ENCODE measurements at regions not wholly inside any gene's neighbourhood (a gene's known extent, or its start where the extent isn't known, plus 50 kb on each side); places are given as distances from the start of the nearest gene placed in this dataset.
"Not testable (repeated sequence)": the region's sequence is repeated elsewhere in the genome, so short reads cannot be mapped to it uniquely, and the experiment has no call there.

- DNase-seq (ENCODE audit: low read depth) = no peak
Measured at GRCh38 chr15:53843869-53844569, 84.6 kb upstream of the WDR72 start.

GRCh38 chr15:53843166-53843565, 83.7 kb upstream of the WDR72 start:
- no peak for DNase-seq (ENCODE audit: low read depth)

- no peak for DNase-seq (ENCODE audit: low read depth)
Measured at GRCh38 chr15:53841651-53842050, 82.2 kb upstream of the WDR72 start.

- DNase-seq (ENCODE audit: low read depth) = no peak
Measured at GRCh38 chr15:53840681-53841080, 81.2 kb upstream of the WDR72 start.

DNA sequence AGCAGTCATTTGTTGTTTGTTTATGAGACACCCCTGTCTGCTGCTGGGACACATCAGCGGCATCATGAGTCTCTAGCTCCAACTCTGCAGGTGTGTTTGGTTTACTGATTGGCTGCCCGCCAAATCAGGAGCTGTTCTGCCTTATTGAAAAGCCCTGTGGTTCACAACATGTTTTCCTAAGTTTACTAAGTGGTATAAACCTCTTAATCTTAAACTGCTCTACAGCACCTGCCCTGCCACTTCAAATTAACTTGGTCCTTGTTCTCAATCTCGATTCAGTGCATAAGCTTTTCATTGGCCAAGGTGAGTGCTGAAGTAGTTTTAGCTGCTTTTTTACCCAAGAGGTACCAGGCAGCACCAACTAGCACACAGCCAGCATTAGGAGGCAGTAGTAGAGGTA, 77.8 kb upstream of the WDR72 start:
- DNase-seq (ENCODE audit: low read depth) = no peak

GRCh38 chr15:53836618-53837017, 77.2 kb upstream of the WDR72 start:
- DNase-seq (ENCODE audit: low read depth) = no peak

DNA sequence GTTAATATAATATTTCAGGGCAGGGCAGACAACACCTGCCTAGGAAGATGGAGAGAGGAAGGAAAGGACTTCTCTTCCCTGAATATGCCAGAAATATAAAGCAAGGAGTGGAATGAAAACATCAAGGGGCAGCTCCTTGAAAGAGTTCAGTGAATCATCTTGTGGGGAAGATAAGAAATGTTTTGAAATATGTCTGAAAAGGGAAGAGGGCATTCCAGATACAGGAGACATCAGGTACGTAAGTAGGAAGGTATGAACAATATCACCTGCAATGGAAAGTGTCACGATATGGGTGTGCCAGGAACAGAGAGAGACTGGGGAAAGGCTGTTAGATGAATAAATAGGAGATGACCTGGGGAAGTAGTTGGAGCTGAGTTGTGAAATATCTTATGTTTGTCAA, 75.8 kb upstream of the WDR72 start:
- DNase-seq (ENCODE audit: low read depth) = no peak

DNA sequence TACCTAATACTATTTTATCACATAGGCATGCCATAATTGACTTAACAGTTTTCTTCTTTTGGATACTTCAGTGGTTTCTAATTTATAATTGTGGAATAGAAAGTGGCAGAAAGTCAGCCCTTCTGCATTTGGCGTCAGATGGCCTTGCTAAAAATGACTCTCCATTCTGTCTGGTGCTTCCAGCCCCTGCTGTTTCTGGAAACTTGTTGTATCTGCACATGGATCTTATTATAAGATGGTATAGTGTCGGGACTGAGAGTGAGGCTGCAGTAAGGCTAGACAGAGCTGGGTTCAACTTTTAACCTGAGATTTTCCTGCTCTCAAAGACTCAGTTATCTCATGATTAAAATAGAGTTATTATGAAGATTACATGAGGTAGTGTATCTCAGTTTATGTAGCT, 74.8 kb upstream of the WDR72 start:
- DNase-seq (ENCODE audit: low read depth) = no peak

DNA sequence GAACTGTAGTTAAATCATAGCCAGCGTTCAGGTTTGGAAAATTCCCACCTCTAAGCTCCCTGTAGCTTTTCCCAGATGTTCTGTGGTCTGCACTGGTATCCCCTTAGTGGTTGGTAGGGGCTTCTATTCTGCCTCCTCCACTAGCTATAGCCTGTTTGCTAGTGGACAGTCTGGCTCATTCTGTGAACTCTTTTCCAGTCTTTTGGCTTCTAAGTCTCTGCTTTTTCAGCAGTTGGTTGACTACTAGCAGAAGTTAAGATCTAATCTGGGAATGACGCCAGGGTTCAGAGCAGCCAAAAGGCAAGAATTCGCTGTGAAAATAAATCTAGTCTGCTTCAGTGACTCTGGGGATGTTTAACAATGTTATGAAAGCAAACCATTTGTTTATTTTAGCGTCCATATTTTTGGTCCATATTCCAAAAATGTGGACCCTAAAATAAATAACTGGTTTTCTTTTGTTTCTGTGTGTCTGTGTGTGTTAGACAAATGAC, 73.7 kb upstream of the WDR72 start:
- peak; percentile 6 for DNase-seq (ENCODE audit: low read depth)

GRCh38 chr15:53831907-53832770, 72.7 kb upstream of the WDR72 start:
- DNase-seq (ENCODE audit: low read depth) = no peak

GRCh38 chr15:53830707-53831386, 71.4 kb upstream of the WDR72 start:
- no peak for DNase-seq (ENCODE audit: low read depth)

DNA sequence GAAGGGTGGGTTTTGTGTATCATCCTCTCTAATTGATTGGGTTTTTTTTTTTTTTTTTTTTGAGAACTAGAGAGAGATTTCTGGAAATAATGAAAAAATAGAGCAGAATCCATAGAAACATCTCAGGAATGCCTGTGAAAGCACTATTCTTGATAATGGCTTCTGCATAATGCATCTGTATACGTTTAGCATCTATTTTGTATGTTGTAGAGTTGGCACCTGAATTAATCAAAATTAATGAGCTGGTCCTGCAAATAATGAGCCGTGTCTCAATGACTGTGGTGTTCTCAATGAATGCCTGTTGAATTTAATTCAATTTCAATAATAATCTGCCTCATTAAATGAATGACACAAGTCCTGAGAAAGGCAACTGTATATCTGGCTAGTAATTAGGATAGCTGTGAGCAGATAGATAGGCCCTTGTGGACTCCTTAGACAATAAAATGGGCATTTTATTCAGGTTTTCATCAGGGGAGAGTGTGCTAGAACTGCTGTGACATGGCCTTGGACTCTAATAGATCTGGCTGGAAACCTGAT, 70.5 kb upstream of the WDR72 start:
- DNase-seq (ENCODE audit: low read depth) = no peak

DNA sequence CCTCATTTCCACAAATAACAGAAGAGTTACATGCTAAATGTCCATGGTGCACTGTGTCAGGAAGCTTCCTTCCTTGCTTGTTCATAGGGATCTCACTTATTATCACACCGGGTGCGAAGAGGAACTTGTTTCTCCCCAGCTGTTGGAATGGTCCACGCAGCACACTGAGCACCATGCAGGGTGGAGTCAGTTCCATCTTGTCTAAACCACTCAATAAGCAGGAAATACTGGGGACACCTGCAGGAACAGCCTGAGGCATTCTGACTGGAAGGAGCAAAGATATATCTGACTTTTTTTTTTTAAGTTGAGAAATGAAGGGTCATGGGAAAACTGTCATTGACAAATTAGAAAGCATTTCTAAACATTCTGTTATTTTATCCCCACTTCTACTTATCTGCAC, 70.0 kb upstream of the WDR72 start:
- DNase-seq (ENCODE audit: low read depth) = no peak

DNA sequence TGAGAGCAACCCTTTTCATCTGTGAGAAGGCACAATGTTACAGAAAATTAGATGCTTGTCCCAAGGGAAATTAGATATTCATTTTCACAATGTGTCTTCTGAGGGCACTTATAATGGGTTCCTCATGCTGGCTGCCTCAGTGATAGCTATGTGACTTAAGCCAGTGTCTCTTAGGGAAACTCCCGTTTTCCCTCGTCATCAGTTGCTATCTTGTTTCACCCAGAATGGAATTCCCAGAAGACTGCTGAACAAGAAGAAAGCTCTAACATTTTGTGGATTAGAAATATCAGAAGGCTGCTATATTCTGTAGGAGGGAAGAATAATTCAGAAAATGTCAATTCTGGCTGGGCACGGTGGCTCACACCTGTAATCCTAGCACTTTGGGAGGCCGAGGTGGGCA, 67.9 kb upstream of the WDR72 start:
- no peak for DNase-seq (ENCODE audit: low read depth)

DNA sequence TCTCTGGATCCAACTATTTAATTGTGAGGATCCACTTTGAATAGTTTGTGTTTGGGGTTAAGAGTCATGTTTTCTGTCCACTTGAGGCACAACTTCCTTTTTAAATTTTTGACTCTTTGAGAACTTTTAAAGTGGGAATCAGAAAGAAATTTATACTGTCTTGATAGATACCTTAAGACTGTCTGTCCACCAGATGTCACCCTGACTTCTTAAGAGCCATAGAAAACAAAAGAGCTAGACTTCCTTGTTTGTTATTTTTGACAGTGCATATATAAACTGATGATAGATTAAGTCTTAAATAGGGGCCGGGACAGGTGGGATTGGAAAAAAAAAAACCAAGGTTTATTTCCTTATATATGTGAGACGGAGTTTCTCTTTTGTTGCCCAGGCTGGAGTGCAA, 52.1 kb upstream of the WDR72 start:
- DNase-seq (ENCODE audit: low read depth) = peak; percentile 0

DNA sequence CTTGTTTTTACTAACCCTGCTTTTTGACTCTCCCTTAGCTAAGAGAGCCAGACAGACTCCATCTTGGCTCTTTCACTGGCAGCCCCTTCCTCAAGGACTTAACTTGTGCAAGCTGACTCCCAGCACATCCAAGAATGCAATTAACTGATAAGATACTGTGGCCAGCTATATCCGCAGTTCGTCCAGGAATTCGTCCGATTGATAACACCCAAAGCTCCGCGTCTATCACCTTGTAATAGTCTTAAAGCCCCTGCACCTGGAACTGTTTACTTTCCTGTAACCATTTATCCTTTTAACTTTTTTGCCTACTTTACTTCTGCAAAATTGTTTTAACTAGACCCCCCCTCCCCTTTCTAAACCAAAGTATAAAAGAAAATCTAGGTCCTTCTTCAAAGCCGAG, 50.8 kb upstream of the WDR72 start:
- DNase-seq (ENCODE audit: low read depth) = not testable (repeated sequence)

All from iris pigment epithelial cell (primary cell).